Pancreas (tissue), 10 donors: ENCODE measurements at regions not wholly inside any gene's neighbourhood (a gene's known extent, or its start where the extent isn't known, plus 50 kb on each side); places are given as distances from the start of the nearest gene placed in this dataset.
A peak's percentile ranks its signal among the peaks of the same experiment; 100 is the strongest.
"Not testable (repeated sequence)": the region's sequence is repeated elsewhere in the genome, so short reads cannot be mapped to it uniquely, and the experiment has no call there.

Source experiments
- ATAC-seq, 4 donors: fragments of 200-7000 bp; cut with Tn5 transposase; one replicate each; pipeline versions ENCODE4 v1.8.0 to v1.9.1; 2020; ENCODE audit warnings: mild to moderate bottlenecking in 4 of 4, moderate library complexity in 4 of 4
- DNase-seq, 6 donors: peaks; one replicate each; pipeline ENCODE4 v3.0.0-alpha.2; 2020
- FAIRE-seq: peaks from 2 replicates; lab custom pipeline; 2012; peaks lifted over from hg19 to GRCh38; lab: Jason Lieb, UNC
- H3K27ac ChIP-seq, 4 donors: fragments of 200-600 bp; sonication (generic); 1 replicate in 3 of 4; 2 replicates in 1 of 4; pipeline versions ENCODE4 v1.5.0 to v1.8.0; 2020
- H3K27me3 ChIP-seq, 4 donors: fragments of 200-600 bp; one replicate each; pipeline ENCODE4 v1.8.0; 2021
- H3K36me3 ChIP-seq, 3 donors: fragments of 200-600 bp; sonication (generic) in 1 of 3; one replicate each; pipeline versions ENCODE4 v1.5.0 to v1.8.0; 2020 to 2021
- H3K4me1 ChIP-seq, 3 donors: fragments of 200-600 bp; one replicate each; pipeline ENCODE4 v1.8.0; 2021
- H3K4me3 ChIP-seq, 4 donors: fragments of 200-600 bp; sonication (generic) in 2 of 4; one replicate each; pipeline versions ENCODE4 v1.5.0 to v1.8.0; 2020 to 2021
- H3K9me3 ChIP-seq, 4 donors: fragments of 200-600 bp; one replicate each; pipeline ENCODE4 v1.8.0; 2021
- CTCF ChIP-seq, 4 donors: fragments of 200-600 bp; sonication (generic) in 3 of 4; IDR thresholded peaks; one replicate each; pipeline versions ENCODE4 v1.5.0 to v1.8.0; 2021; ENCODE audit warnings: antibody characterized with exemption in 4 of 4
- WGBS, 2 donors: extraction: QIAGEN DNeasy Blood & Tissue Kit; methylation state at CpG; one replicate each; pipeline ENCODE4 v1.1.7; 2013; 5-methylcytosine and 5-hydroxymethylcytosine counted together
- intact Hi-C, 3 donors: fragments of 100-400 bp; cut with DNase I; formaldehyde crosslinking; loops; one replicate each; pipeline versions ENCODE4 v1.11.1 to v1.14.2; 2022
- donor health status: healthy with polysubstance abuse.
- donor health status: DM: no; HTN: no; CAD: no; lungs with moderate emphysema.
- donor health status: DM: no; HTN: no; CAD: no.
- donor health status: control.
- donor health status: control.
- donor health status: Bipolar disorder and iron deficiency.
- donor health status: DM: yes; HTN: yes; CAD: no.
- donor health status: DM: no; HTN: no; CAD: no.
- donor health status: DM: no; HTN: no; CAD: no.
- donor health status: DM: yes; HTN: yes; CAD: no.

- intact Hi-C loops: no loop called here
- ATAC-seq (no peak), DNase-seq (no peak), FAIRE-seq (no peak)
- H3K4me1 ChIP-seq: no peaks in the 10 kb centered on the region
- no peaks in the 10 kb centered on the region for H3K36me3 ChIP-seq
- H3K4me3 ChIP-seq: no peak overlapping the region
- WGBS, 2 donors: 76 to 87% methylated on average over 3 of the region's 3 CpGs
- H3K9me3 ChIP-seq: no peaks in the 10 kb centered on the region
- TF ChIP-seq CTCF (IDR thresholded peaks at IDR 0.05): no peak
- no peaks in the 10 kb centered on the region for H3K27me3 ChIP-seq
- H3K27ac ChIP-seq: no peak overlapping the region
Measured at GRCh38 chr15:44879066-44879465, 77.4 kb upstream of the TERB2 start.

- H3K4me1 ChIP-seq: no peaks in the 10 kb centered on the region
- 72 to 78% methylated on average over 5 of the region's 5 CpGs for WGBS, 2 donors
- intact Hi-C loops: no loop called here
- no peak for TF ChIP-seq CTCF (IDR thresholded peaks at IDR 0.05)
- no peaks in the 10 kb centered on the region for H3K36me3 ChIP-seq
- H3K4me3 ChIP-seq: no peak overlapping the region
- FAIRE-seq (no peak), ATAC-seq (no peak), DNase-seq (no peak)
- no peak overlapping the region for H3K27ac ChIP-seq
- no peaks in the 10 kb centered on the region for H3K9me3 ChIP-seq
- H3K27me3 ChIP-seq: no peaks in the 10 kb centered on the region
Measured at GRCh38 chr15:44882499-44882968, 74.0 kb upstream of the TERB2 start.

GRCh38 chr15:44883199-44883877 is 73.1 kb upstream of the TERB2 start:
- ATAC-seq (no peak), DNase-seq (no peak), FAIRE-seq (no peak)
- intact Hi-C loops: no loop called here
- no peak overlapping the region for H3K27ac ChIP-seq
- H3K36me3 ChIP-seq: no peaks in the 10 kb centered on the region
- 89 to 91% methylated on average over 5 of the region's 5 CpGs for WGBS, 2 donors
- H3K4me3 ChIP-seq: no peak overlapping the region
- TF ChIP-seq CTCF (IDR thresholded peaks at IDR 0.05): no peak
- H3K27me3 ChIP-seq: no peaks in the 10 kb centered on the region
- no peaks in the 10 kb centered on the region for H3K9me3 ChIP-seq
- H3K4me1 ChIP-seq: no peaks in the 10 kb centered on the region

- WGBS, 2 donors: 78 to 80% methylated on average over 2 of the region's 4 CpGs
- H3K4me3 ChIP-seq, DNase-seq, intact Hi-C loops, H3K27ac ChIP-seq, H3K27me3 ChIP-seq, H3K4me1 ChIP-seq, H3K36me3 ChIP-seq, H3K9me3 ChIP-seq, FAIRE-seq: not testable (repeated sequence)
- ATAC-seq: peak in 1 of 4 donors; percentile 53
Measured at GRCh38 chr15:44898890-44899651, 57.4 kb upstream of the TERB2 start.

GRCh38 chr15:44899775-44900174 is 56.7 kb upstream of the TERB2 start:
- DNase-seq, H3K4me3 ChIP-seq, H3K9me3 ChIP-seq, intact Hi-C loops, H3K27me3 ChIP-seq, FAIRE-seq, H3K36me3 ChIP-seq, H3K4me1 ChIP-seq, H3K27ac ChIP-seq, ATAC-seq: not testable (repeated sequence)
- WGBS, 2 donors: 80 to 100% methylated on average over 1 to 2 of the region's 2 CpGs

- intact Hi-C loops: not testable (repeated sequence)
- WGBS, 2 donors: 52 to 68% methylated on average over 2 of the region's 2 CpGs
Measured at GRCh38 chr15:44900796-44901195, 55.7 kb upstream of the TERB2 start.

GRCh38 chr15:44903281-44903680 is 53.2 kb upstream of the TERB2 start:
- intact Hi-C loops, ATAC-seq, H3K27ac ChIP-seq, DNase-seq, H3K4me3 ChIP-seq, H3K36me3 ChIP-seq, H3K4me1 ChIP-seq, FAIRE-seq, H3K27me3 ChIP-seq, H3K9me3 ChIP-seq: not testable (repeated sequence)
- WGBS, 2 donors: 83 to 90% methylated on average over 1 of the region's 1 CpG

More at GRCh38 chr15:44900796-44901195, 55.7 kb upstream of the TERB2 start:
- H3K27ac ChIP-seq, ATAC-seq, H3K9me3 ChIP-seq, DNase-seq, H3K36me3 ChIP-seq, H3K27me3 ChIP-seq, FAIRE-seq, H3K4me3 ChIP-seq, H3K4me1 ChIP-seq: not testable (repeated sequence)

- H3K27me3 ChIP-seq, DNase-seq, H3K4me3 ChIP-seq, FAIRE-seq, H3K36me3 ChIP-seq, H3K4me1 ChIP-seq, intact Hi-C loops, H3K9me3 ChIP-seq, H3K27ac ChIP-seq: not testable (repeated sequence)
- WGBS, 2 donors: 51 to 52% methylated on average over 6 of the region's 6 CpGs
- peak in 3 of 4 donors; percentile 15 to 69 (median 50) for ATAC-seq
Measured at GRCh38 chr15:44904651-44905340, 51.7 kb upstream of the TERB2 start.
